Liver (tissue), 8 donors: ENCODE measurements at regions not wholly inside any gene's neighbourhood (a gene's known extent, or its start where the extent isn't known, plus 50 kb on each side); places are given as distances from the start of the nearest gene placed in this dataset.

Experiments used
- DNase-seq: peaks from one replicate; pipeline ENCODE4 v3.0.0-alpha.2; 2017; ENCODE audit warnings: low spot score
- H3K27ac ChIP-seq, 2 donors: one replicate each; pipeline ENCODE4 v1.7.0; 2013; ENCODE audit warnings: inconsistent platforms in 2 of 2, low read length in 2 of 2, control low read depth in 1 of 2, low read depth in 1 of 2, mild to moderate bottlenecking in 1 of 2
- H3K27me3 ChIP-seq, 4 donors: one replicate each; pipeline versions ENCODE4 v1.6.1 to v1.7.0; 2013; ENCODE audit warnings: low read length in 3 of 4, inconsistent platforms in 1 of 4, mild to moderate bottlenecking in 1 of 4, moderate library complexity in 1 of 4; ENCODE audit not compliant: control insufficient read depth in 4 of 4, insufficient read depth in 4 of 4
- H3K36me3 ChIP-seq, 4 donors: one replicate each; pipeline versions ENCODE4 v1.6.1 to v1.7.0; 2013; ENCODE audit warnings: low read length in 3 of 4, mild to moderate bottlenecking in 3 of 4, low read depth in 1 of 4, moderate library complexity in 1 of 4; ENCODE audit not compliant: control insufficient read depth in 4 of 4, insufficient read depth in 3 of 4
- H3K4me1 ChIP-seq, 4 donors: one replicate each; pipeline versions ENCODE4 v1.6.1 to v1.7.0; 2013; ENCODE audit warnings: low read length in 3 of 4, mild to moderate bottlenecking in 3 of 4, moderate library complexity in 1 of 4; ENCODE audit not compliant: control insufficient read depth in 4 of 4, insufficient read depth in 4 of 4
- H3K4me3 ChIP-seq, 3 donors: one replicate each; pipeline versions ENCODE4 v1.6.1 to v1.7.0; 2013; ENCODE audit warnings: low read length in 3 of 3, control low read depth in 1 of 3, low read depth in 1 of 3, mild to moderate bottlenecking in 1 of 3
- H3K9ac ChIP-seq, 2 donors: one replicate each; pipeline ENCODE4 v1.7.0; 2013; ENCODE audit warnings: low read length in 2 of 2, mild to moderate bottlenecking in 2 of 2, moderate library complexity in 2 of 2, control low read depth in 1 of 2, low read depth in 1 of 2
- H3K9me3 ChIP-seq, 4 donors: one replicate each; pipeline versions ENCODE4 v1.6.1 to v1.7.0; 2013; ENCODE audit warnings: low read length in 3 of 4; ENCODE audit not compliant: control insufficient read depth in 4 of 4
- EGR1 ChIP-seq, 2 donors: IDR thresholded peaks; 2 replicates each; pipeline ENCODE4 v1.6.1; 2016 to 2018; ENCODE audit warnings: antibody characterized with exemption in 2 of 2, low read depth in 2 of 2
- FOXA1 ChIP-seq: IDR thresholded peaks from 2 replicates; pipeline ENCODE4 v1.6.1; 2016; ENCODE audit warnings: antibody characterized with exemption
- FOXA2 ChIP-seq: IDR thresholded peaks from 2 replicates; pipeline ENCODE4 v1.6.1; 2016; ENCODE audit warnings: antibody characterized with exemption
- GABPA ChIP-seq, 2 donors: IDR thresholded peaks in 1 of 2; conservative IDR thresholded peaks in 1 of 2; 2 replicates each; pipeline ENCODE4 v1.6.1; 2016; ENCODE audit warnings: antibody characterized with exemption in 2 of 2, mild to moderate bottlenecking in 1 of 2, moderate library complexity in 1 of 2
- HNF4A ChIP-seq, 2 donors: conservative IDR thresholded peaks; 2 replicates each; pipeline ENCODE4 v1.6.1; 2016; ENCODE audit warnings: antibody characterized with exemption in 2 of 2, mild to moderate bottlenecking in 2 of 2
- HNF4G ChIP-seq: IDR thresholded peaks from 2 replicates; pipeline ENCODE4 v1.6.1; 2016; ENCODE audit warnings: antibody characterized with exemption
- JUND ChIP-seq, 2 donors: IDR thresholded peaks; 2 replicates each; pipeline ENCODE4 v1.6.1; 2016; ENCODE audit warnings: antibody characterized with exemption in 2 of 2
- NR2F2 ChIP-seq: IDR thresholded peaks from 2 replicates; pipeline ENCODE4 v1.6.1; 2016; ENCODE audit warnings: antibody characterized with exemption
- RAD21 ChIP-seq, 2 donors: IDR thresholded peaks; 2 replicates each; pipeline ENCODE4 v1.6.1; 2016; ENCODE audit warnings: antibody characterized with exemption in 2 of 2, mild to moderate bottlenecking in 2 of 2
- RXRA ChIP-seq, 2 donors: IDR thresholded peaks; 2 replicates each; pipeline ENCODE4 v1.6.1; 2017 to 2018; ENCODE audit warnings: antibody characterized with exemption in 2 of 2, mild to moderate bottlenecking in 1 of 2
- SP1 ChIP-seq: IDR thresholded peaks from 2 replicates; pipeline ENCODE4 v1.6.1; 2018; ENCODE audit warnings: antibody characterized with exemption, mild to moderate bottlenecking
- TAF1 ChIP-seq: conservative IDR thresholded peaks from 2 replicates; pipeline ENCODE4 v1.6.1; 2016; ENCODE audit warnings: antibody characterized with exemption, mild to moderate bottlenecking
- YY1 ChIP-seq: IDR thresholded peaks from 2 replicates; pipeline ENCODE4 v1.6.1; 2016; ENCODE audit warnings: antibody characterized with exemption, mild to moderate bottlenecking
- WGBS: extraction: QIAGEN DNeasy Blood & Tissue Kit; methylation state at CpG from one replicate; pipeline ENCODE4 v1.1.7; 2013; 5-methylcytosine and 5-hydroxymethylcytosine counted together
- TF ChIP-seq, protein P1 (sequence below): IDR thresholded peaks from 2 replicates; pipeline ENCODE4 v1.6.1; 2016; ENCODE audit warnings: antibody characterized with exemption
- TF ChIP-seq, protein P2 (sequence below): IDR thresholded peaks from 2 replicates; pipeline ENCODE4 v1.6.1; 2016; ENCODE audit warnings: antibody characterized with exemption, mild to moderate bottlenecking
- TF ChIP-seq, protein P3 (sequence below): IDR thresholded peaks from 2 replicates; pipeline ENCODE4 v1.6.1; 2016; ENCODE audit warnings: antibody characterized with exemption
- TF ChIP-seq, protein P4 (sequence below): fragments of 150-350 bp; IDR thresholded peaks from 2 replicates; pipeline ENCODE4 v1.5.1; 2017; ENCODE audit warnings: improper control_type of control experiment, low read depth, low read length; ENCODE audit not compliant: missing input control
- TF ChIP-seq, protein P5 (sequence below): IDR thresholded peaks from 2 replicates; pipeline ENCODE4 v1.6.1; 2016; ENCODE audit warnings: antibody characterized with exemption
- donor health status: healthy.
- donor health status: healthy.
- donor health status: healthy.
- donor health status: healthy.
- donor health status: healthy.

DNA sequence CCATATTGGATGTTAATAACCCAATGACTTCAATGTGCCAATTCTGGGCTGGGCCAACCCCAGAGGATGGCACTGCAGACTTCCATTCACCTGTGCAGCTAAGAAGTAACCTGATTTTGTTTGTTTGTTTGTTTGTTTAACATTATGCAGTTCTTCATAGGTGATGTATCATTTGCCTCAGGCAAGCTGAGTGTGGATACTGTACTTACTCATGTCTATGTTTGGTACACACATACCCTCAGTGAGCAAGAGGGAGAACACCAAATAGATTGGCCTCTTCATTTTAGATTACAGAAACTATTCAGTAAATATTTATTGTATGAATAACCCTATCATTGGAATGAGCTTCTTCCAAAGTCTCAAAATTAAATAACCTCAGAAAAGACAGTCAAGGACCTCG is 180.2 kb upstream of the SMC2 start:
- no peak overlapping the region for H3K27ac ChIP-seq
- no peak overlapping the region for H3K4me3 ChIP-seq
- DNase-seq = no peak
- 39% methylated on average over 1 of the region's 1 CpG for WGBS
- H3K27me3 ChIP-seq = no peaks in the 10 kb centered on the region
- no peak overlapping the region for H3K9ac ChIP-seq
- H3K4me1 ChIP-seq = no peaks in the 10 kb centered on the region
- TF ChIP-seq, protein P1, sequence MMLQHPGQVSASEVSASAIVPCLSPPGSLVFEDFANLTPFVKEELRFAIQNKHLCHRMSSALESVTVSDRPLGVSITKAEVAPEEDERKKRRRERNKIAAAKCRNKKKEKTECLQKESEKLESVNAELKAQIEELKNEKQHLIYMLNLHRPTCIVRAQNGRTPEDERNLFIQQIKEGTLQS = no peak
- TF ChIP-seq TAF1 = no peak
- TF ChIP-seq, protein P2, sequence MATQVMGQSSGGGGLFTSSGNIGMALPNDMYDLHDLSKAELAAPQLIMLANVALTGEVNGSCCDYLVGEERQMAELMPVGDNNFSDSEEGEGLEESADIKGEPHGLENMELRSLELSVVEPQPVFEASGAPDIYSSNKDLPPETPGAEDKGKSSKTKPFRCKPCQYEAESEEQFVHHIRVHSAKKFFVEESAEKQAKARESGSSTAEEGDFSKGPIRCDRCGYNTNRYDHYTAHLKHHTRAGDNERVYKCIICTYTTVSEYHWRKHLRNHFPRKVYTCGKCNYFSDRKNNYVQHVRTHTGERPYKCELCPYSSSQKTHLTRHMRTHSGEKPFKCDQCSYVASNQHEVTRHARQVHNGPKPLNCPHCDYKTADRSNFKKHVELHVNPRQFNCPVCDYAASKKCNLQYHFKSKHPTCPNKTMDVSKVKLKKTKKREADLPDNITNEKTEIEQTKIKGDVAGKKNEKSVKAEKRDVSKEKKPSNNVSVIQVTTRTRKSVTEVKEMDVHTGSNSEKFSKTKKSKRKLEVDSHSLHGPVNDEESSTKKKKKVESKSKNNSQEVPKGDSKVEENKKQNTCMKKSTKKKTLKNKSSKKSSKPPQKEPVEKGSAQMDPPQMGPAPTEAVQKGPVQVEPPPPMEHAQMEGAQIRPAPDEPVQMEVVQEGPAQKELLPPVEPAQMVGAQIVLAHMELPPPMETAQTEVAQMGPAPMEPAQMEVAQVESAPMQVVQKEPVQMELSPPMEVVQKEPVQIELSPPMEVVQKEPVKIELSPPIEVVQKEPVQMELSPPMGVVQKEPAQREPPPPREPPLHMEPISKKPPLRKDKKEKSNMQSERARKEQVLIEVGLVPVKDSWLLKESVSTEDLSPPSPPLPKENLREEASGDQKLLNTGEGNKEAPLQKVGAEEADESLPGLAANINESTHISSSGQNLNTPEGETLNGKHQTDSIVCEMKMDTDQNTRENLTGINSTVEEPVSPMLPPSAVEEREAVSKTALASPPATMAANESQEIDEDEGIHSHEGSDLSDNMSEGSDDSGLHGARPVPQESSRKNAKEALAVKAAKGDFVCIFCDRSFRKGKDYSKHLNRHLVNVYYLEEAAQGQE = no peak
- TF ChIP-seq SP1 = no peak
- TF ChIP-seq EGR1 (IDR thresholded peaks at IDR 0.05; ENCODE audit: low read depth in 2 of 2) = no peak
- no peak for TF ChIP-seq RXRA (IDR thresholded peaks at IDR 0.05)
- TF ChIP-seq RAD21 (IDR thresholded peaks at IDR 0.05) = no peak
- no peak for TF ChIP-seq HNF4A (conservative IDR thresholded peaks at IDR 0.05)
- TF ChIP-seq YY1 = no peak
- TF ChIP-seq FOXA1 = no peak
- H3K36me3 ChIP-seq = no peaks in the 10 kb centered on the region
- no peaks in the 10 kb centered on the region for H3K9me3 ChIP-seq

DNA sequence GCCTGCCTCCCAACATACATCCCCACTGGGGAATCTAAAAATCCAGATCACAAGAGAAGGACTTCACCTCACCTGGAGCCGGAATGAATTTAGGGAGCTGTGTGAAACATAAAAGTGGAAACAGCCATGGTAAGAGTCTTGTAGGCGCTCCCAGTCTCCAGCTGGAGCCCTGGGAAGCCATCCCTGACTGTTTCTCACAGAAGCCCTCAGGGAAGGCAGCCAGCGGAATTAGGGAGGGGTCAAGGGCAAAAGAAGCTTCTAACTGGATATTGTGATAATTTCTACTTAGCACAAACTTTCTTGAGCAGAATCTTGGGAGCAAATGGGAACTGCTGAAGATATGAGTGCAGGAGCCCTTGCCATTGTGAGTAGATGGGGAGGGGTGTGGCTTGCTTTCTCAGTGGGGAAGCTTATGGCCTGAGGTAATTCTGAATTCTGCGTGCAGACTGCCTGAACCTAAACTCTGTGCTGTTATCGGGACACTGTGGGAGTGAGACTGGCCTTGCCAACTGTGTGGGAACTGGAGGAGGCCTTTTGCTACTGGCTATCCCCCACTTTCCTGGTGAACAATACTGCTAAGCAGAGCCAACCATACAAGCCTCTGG is 174.4 kb upstream of the SMC2 start:
- TF ChIP-seq RAD21 (IDR thresholded peaks at IDR 0.05) (no peak), EGR1 (IDR thresholded peaks at IDR 0.05; ENCODE audit: low read depth in 2 of 2) (no peak), RXRA (IDR thresholded peaks at IDR 0.05) (no peak), FOXA1 (no peak), JUND (IDR thresholded peaks at IDR 0.05) (no peak), YY1 (no peak), GABPA (IDR thresholded peaks at IDR 0.05 in 1 of 2, conservative IDR thresholded peaks at IDR 0.05 in 1 of 2) (no peak), HNF4G (no peak), TAF1 (no peak), HNF4A (conservative IDR thresholded peaks at IDR 0.05) (no peak), FOXA2 (no peak), NR2F2 (no peak), SP1 (no peak)
- TF ChIP-seq, protein P1 = no peak
- TF ChIP-seq, protein P3, sequence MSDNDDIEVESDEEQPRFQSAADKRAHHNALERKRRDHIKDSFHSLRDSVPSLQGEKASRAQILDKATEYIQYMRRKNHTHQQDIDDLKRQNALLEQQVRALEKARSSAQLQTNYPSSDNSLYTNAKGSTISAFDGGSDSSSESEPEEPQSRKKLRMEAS = no peak
- TF ChIP-seq, protein P2 = no peak
- TF ChIP-seq, protein P4, sequence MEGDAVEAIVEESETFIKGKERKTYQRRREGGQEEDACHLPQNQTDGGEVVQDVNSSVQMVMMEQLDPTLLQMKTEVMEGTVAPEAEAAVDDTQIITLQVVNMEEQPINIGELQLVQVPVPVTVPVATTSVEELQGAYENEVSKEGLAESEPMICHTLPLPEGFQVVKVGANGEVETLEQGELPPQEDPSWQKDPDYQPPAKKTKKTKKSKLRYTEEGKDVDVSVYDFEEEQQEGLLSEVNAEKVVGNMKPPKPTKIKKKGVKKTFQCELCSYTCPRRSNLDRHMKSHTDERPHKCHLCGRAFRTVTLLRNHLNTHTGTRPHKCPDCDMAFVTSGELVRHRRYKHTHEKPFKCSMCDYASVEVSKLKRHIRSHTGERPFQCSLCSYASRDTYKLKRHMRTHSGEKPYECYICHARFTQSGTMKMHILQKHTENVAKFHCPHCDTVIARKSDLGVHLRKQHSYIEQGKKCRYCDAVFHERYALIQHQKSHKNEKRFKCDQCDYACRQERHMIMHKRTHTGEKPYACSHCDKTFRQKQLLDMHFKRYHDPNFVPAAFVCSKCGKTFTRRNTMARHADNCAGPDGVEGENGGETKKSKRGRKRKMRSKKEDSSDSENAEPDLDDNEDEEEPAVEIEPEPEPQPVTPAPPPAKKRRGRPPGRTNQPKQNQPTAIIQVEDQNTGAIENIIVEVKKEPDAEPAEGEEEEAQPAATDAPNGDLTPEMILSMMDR = no peak
- TF ChIP-seq, protein P5, sequence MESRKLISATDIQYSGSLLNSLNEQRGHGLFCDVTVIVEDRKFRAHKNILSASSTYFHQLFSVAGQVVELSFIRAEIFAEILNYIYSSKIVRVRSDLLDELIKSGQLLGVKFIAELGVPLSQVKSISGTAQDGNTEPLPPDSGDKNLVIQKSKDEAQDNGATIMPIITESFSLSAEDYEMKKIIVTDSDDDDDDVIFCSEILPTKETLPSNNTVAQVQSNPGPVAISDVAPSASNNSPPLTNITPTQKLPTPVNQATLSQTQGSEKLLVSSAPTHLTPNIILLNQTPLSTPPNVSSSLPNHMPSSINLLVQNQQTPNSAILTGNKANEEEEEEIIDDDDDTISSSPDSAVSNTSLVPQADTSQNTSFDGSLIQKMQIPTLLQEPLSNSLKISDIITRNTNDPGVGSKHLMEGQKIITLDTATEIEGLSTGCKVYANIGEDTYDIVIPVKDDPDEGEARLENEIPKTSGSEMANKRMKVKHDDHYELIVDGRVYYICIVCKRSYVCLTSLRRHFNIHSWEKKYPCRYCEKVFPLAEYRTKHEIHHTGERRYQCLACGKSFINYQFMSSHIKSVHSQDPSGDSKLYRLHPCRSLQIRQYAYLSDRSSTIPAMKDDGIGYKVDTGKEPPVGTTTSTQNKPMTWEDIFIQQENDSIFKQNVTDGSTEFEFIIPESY = no peak
- no peak overlapping the region for H3K9ac ChIP-seq
- no peaks in the 10 kb centered on the region for H3K36me3 ChIP-seq
- H3K27me3 ChIP-seq = peaks cover 0 to 3% (median 0%) of the 10 kb centered on the region in 4 donors
- 73% methylated on average over 5 of the region's 5 CpGs for WGBS
- no peak for DNase-seq
- H3K4me3 ChIP-seq = no peak overlapping the region
- no peaks in the 10 kb centered on the region for H3K4me1 ChIP-seq
- H3K27ac ChIP-seq = no peak overlapping the region
- H3K9me3 ChIP-seq = no peaks in the 10 kb centered on the region
